ENCODE measurements at regions not wholly inside any gene's neighbourhood (a gene's known extent, or its start where the extent isn't known, plus 50 kb on each side); places are given as distances from the start of the nearest gene placed in this dataset.

GRCh38 chr5:57611177-57611576, 128.6 kb upstream of the ACTBL2 start:
- Histone ChIP-seq H3K36me3 (no peaks in the 10 kb centered on the region), H3K4me1 (no peaks in the 10 kb centered on the region), H3K27ac (no peak overlapping the region), H3K4me3 (no peak overlapping the region), H3K9me3 (peaks cover 0 to 7% (median 0%) of the 10 kb centered on the region in 12 donors), H3K27me3 (no peaks in the 10 kb centered on the region)
- 78 to 89% (median 87%) methylated on average over 2 of the region's 2 CpGs for WGBS, 4 donors
- intact Hi-C loops (cut with DNase I) = no loop called here
- no peak for DNase-seq
- TF ChIP-seq CTCF (IDR thresholded peaks at IDR 0.05) (no peak), POLR2A (IDR thresholded peaks at IDR 0.05) (no peak)
- ATAC-seq = no peak

GRCh38 chr5:57608542-57608941, 125.9 kb upstream of the ACTBL2 start:
- Histone ChIP-seq H3K27me3 (no peaks in the 10 kb centered on the region), H3K27ac (no peak overlapping the region), H3K9me3 (peaks cover 0 to 7% (median 0%) of the 10 kb centered on the region in 12 donors), H3K4me3 (no peak overlapping the region), H3K36me3 (no peaks in the 10 kb centered on the region), H3K4me1 (no peaks in the 10 kb centered on the region)
- intact Hi-C loops (cut with DNase I) = no loop called here
- ATAC-seq (no peak), DNase-seq (no peak)
- TF ChIP-seq CTCF (IDR thresholded peaks at IDR 0.05) = no peak
- TF ChIP-seq POLR2A (IDR thresholded peaks at IDR 0.05) = no peak

- peaks cover 0 to 4% (median 0%) of the 10 kb centered on the region in 9 donors for H3K27me3 ChIP-seq
- intact Hi-C loops (cut with DNase I) = no loop called here
- H3K36me3 ChIP-seq = no peaks in the 10 kb centered on the region
- TF ChIP-seq POLR2A (IDR thresholded peaks at IDR 0.05) (no peak), CTCF (IDR thresholded peaks at IDR 0.05) (no peak)
- WGBS, 4 donors = 81 to 91% (median 85%) methylated on average over 4 of the region's 4 CpGs
- H3K4me3 ChIP-seq = no peak overlapping the region
- ATAC-seq (no peak), DNase-seq (no peak)
- no peak overlapping the region for H3K27ac ChIP-seq
- H3K9me3 ChIP-seq = no peaks in the 10 kb centered on the region
- no peaks in the 10 kb centered on the region for H3K4me1 ChIP-seq
Measured at GRCh38 chr5:57601996-57602395, 119.4 kb upstream of the ACTBL2 start.

GRCh38 chr5:57600321-57600720, 117.7 kb upstream of the ACTBL2 start:
- WGBS, 4 donors = 62 to 85% (median 71%) methylated on average over 1 of the region's 1 CpG
- DNase-seq = no peak
- Histone ChIP-seq H3K4me1 (peaks cover 0 to 6% (median 0%) of the 10 kb centered on the region in 12 donors), H3K9me3 (no peaks in the 10 kb centered on the region), H3K27ac (no peak overlapping the region), H3K27me3 (peaks cover 0 to 4% (median 0%) of the 10 kb centered on the region in 9 donors), H3K4me3 (no peak overlapping the region), H3K36me3 (no peaks in the 10 kb centered on the region)
- intact Hi-C loops (cut with DNase I) = no loop called here
- TF ChIP-seq CTCF (IDR thresholded peaks at IDR 0.05) (no peak), POLR2A (IDR thresholded peaks at IDR 0.05) (no peak)
- no peak for ATAC-seq
